ENCODE measurements at regions not wholly inside any gene's neighbourhood (a gene's known extent, or its start where the extent isn't known, plus 50 kb on each side); places are given as distances from the start of the nearest gene placed in this dataset.

- Histone ChIP-seq H3K9me2 (ENCODE audit: insufficient read depth) (no peaks in the 10 kb centered on the region), H3K27me3 (ENCODE audit: insufficient read depth, low read length) (no peaks in the 10 kb centered on the region), H3K4me2 (ENCODE audit: low read length) (no peak overlapping the region), H3K27ac (ENCODE audit: low read depth, low read length) (no peak overlapping the region), H3K36me3 (ENCODE audit: control insufficient read depth in 1 of 2, insufficient read depth in 2 of 2, low read length in 2 of 2) (no peaks in the 10 kb centered on the region), H2AFZ (ENCODE audit: low read depth, low read length, poor library complexity, severe bottlenecking) (no peak overlapping the region), H3K9me3 (ENCODE audit: control insufficient read depth in 1 of 2, insufficient read depth in 1 of 2, low read depth in 1 of 2, low read length in 2 of 2) (peaks cover 7 to 10% of the 10 kb centered on the region in 2 experiments; a peak in 2 of 4 replicates), H3K4me1 (ENCODE audit: control insufficient read depth in 1 of 2, insufficient read depth in 2 of 2, low read length in 2 of 2) (no peaks in the 10 kb centered on the region), H3K9ac (ENCODE audit: low read length) (no peak overlapping the region), H3K79me2 (ENCODE audit: insufficient read depth, low read length) (no peaks in the 10 kb centered on the region), H3K4me3 (replicated peaks in 1 of 2; ENCODE audit: low read depth in 1 of 2, low read length in 2 of 2) (no peak overlapping the region), H4K20me1 (ENCODE audit: insufficient read depth) (no peaks in the 10 kb centered on the region)
- ChIA-PET CTCF (no interaction called here), RAD21 (ENCODE audit: low non-redundant PET in 1 of 2, low total read pairs in 2 of 2, uncharacterized antibody in 2 of 2, unreplicated experiment in 2 of 2) (no interaction called here), POLR2A (no interaction called here)
- no peak for TF ChIP-seq TCF7L2 (IDR thresholded peaks at IDR 0.05; ENCODE audit: borderline replicate concordance, extremely low read depth, insufficient read depth, insufficient read length)
- no peak for TF ChIP-seq POLR2A (IDR thresholded peaks at IDR 0.05; ENCODE audit: borderline replicate concordance, extremely low read depth, insufficient read depth, insufficient read length)
- no peak for TF ChIP-seq EGR1 (IDR thresholded peaks at IDR 0.05; ENCODE audit: low read depth)
- no peak for TF ChIP-seq ZBTB33 (IDR thresholded peaks at IDR 0.05; ENCODE audit: extremely low read depth, insufficient replicate concordance, low read length)
- TF ChIP-seq EZH2phosphoT487 (IDR thresholded peaks at IDR 0.05; ENCODE audit: borderline replicate concordance) = no peak
- no TSS peak for BruUV-seq (replicated peaks)
- intact Hi-C loops (cut with micrococcal nuclease) = no loop called here
- ATAC-seq (no peak), DNase-seq (ENCODE audit: low read depth, low spot score) (no peak)
Observed at GRCh38 chr5:13572163-13572562, 372.3 kb downstream of the DNAH5 start.

- no peak for ATAC-seq
- no peak overlapping the region for H3K27ac ChIP-seq (ENCODE audit: low read depth, low read length)
- ChIA-PET RAD21 (ENCODE audit: low non-redundant PET in 1 of 2, low total read pairs in 2 of 2, uncharacterized antibody in 2 of 2, unreplicated experiment in 2 of 2) (no interaction called here), CTCF (no interaction called here), POLR2A (no interaction called here)
- intact Hi-C loops (cut with micrococcal nuclease) = no loop called here
- H3K79me2 ChIP-seq (ENCODE audit: insufficient read depth, low read length) = no peaks in the 10 kb centered on the region
- H3K9ac ChIP-seq (ENCODE audit: low read length) = no peak overlapping the region
- H3K27me3 ChIP-seq (ENCODE audit: insufficient read depth, low read length) = no peaks in the 10 kb centered on the region
- H2AFZ ChIP-seq (ENCODE audit: low read depth, low read length, poor library complexity, severe bottlenecking) = no peak overlapping the region
- no peak overlapping the region for H3K4me2 ChIP-seq (ENCODE audit: low read length)
- peaks cover 4 to 19% of the 10 kb centered on the region in 2 experiments; a peak in 2 of 4 replicates for H3K9me3 ChIP-seq (ENCODE audit: control insufficient read depth in 1 of 2, insufficient read depth in 1 of 2, low read depth in 1 of 2, low read length in 2 of 2)
- no peaks in the 10 kb centered on the region for H3K36me3 ChIP-seq (ENCODE audit: control insufficient read depth in 1 of 2, insufficient read depth in 2 of 2, low read length in 2 of 2)
- no peaks in the 10 kb centered on the region for H3K4me1 ChIP-seq (ENCODE audit: control insufficient read depth in 1 of 2, insufficient read depth in 2 of 2, low read length in 2 of 2)
- no peaks in the 10 kb centered on the region for H4K20me1 ChIP-seq (ENCODE audit: insufficient read depth)
- no peak overlapping the region for H3K4me3 ChIP-seq (replicated peaks in 1 of 2; ENCODE audit: low read depth in 1 of 2, low read length in 2 of 2)
- BruUV-seq (replicated peaks) = no TSS peak
- H3K9me2 ChIP-seq (ENCODE audit: insufficient read depth) = no peaks in the 10 kb centered on the region
- TF ChIP-seq RAD21 (IDR thresholded peaks at IDR 0.05; ENCODE audit: low read depth) (no peak), TCF7L2 (IDR thresholded peaks at IDR 0.05; ENCODE audit: borderline replicate concordance, extremely low read depth, insufficient read depth, insufficient read length) (no peak), SP1 (IDR thresholded peaks at IDR 0.05; ENCODE audit: low read depth) (no peak), POLR2A (IDR thresholded peaks at IDR 0.05; ENCODE audit: borderline replicate concordance, extremely low read depth, insufficient read depth, insufficient read length) (no peak), EGR1 (IDR thresholded peaks at IDR 0.05; ENCODE audit: low read depth) (no peak), ZFX (IDR thresholded peaks at IDR 0.05) (no peak), ELF1 (IDR thresholded peaks at IDR 0.05; ENCODE audit: borderline replicate concordance, low read depth) (no peak), SRF (IDR thresholded peaks at IDR 0.05; ENCODE audit: low read depth) (no peak), EZH2phosphoT487 (IDR thresholded peaks at IDR 0.05; ENCODE audit: borderline replicate concordance) (no peak), CEBPB (IDR thresholded peaks at IDR 0.05; ENCODE audit: low read depth) (no peak), ATF3 (IDR thresholded peaks at IDR 0.05) (no peak), CTCF (IDR thresholded peaks at IDR 0.05 in 2 of 3, conservative IDR thresholded peaks at IDR 0.05 in 1 of 3; ENCODE audit: borderline replicate concordance in 1 of 3, insufficient read depth in 1 of 3, low read depth in 2 of 3, low read length in 2 of 3) (no peak)
- no peak for DNase-seq (ENCODE audit: low read depth, low spot score)
Observed at GRCh38 chr5:13569090-13569715, 375.3 kb downstream of the DNAH5 start.

All from HCT116 (cell line).